Osteoblast (primary cell): ENCODE measurements at regions not wholly inside any gene's neighbourhood (a gene's known extent, or its start where the extent isn't known, plus 50 kb on each side); places are given as distances from the start of the nearest gene placed in this dataset.

ENCODE experiments used
- DNase-seq: peaks from one replicate; pipeline ENCODE4 v3.0.0; 2011; ENCODE audit warnings: low spot score, mixed read lengths; ENCODE audit not compliant: insufficient read length; ENCODE audit errors: missing footprints
- H2AFZ ChIP-seq: 2 replicates; pipeline ENCODE4 v1.6.0; 2011; ENCODE audit warnings: mild to moderate bottlenecking, low read length
- H3K27ac ChIP-seq: 2 replicates; pipeline ENCODE4 v1.5.1; 2011; ENCODE audit warnings: mild to moderate bottlenecking, low read depth, low read length, moderate library complexity
- H3K27me3 ChIP-seq: 2 replicates; pipeline ENCODE4 v1.6.0; 2012; ENCODE audit warnings: mild to moderate bottlenecking, control low read depth, inconsistent platforms, low read length, moderate library complexity; ENCODE audit not compliant: insufficient read depth
- H3K36me3 ChIP-seq: 2 replicates; pipeline ENCODE4 v1.5.1; 2011; ENCODE audit warnings: mild to moderate bottlenecking, low read length, control low read depth, moderate library complexity; ENCODE audit not compliant: insufficient read depth
- H3K4me1 ChIP-seq: 2 replicates; pipeline ENCODE4 v1.5.1; 2011; ENCODE audit warnings: mild to moderate bottlenecking, low read length, control low read depth, moderate library complexity; ENCODE audit not compliant: insufficient read depth
- H3K4me2 ChIP-seq: 2 replicates; pipeline ENCODE4 v1.6.0; 2011; ENCODE audit warnings: mild to moderate bottlenecking, low read length; ENCODE audit not compliant: insufficient read depth
- H3K4me3 ChIP-seq: fragments of 200-600 bp; sonication (generic); 3 replicates; pipeline ENCODE4 v1.5.1; 2012; ENCODE audit warnings: mild to moderate bottlenecking, low read length, inconsistent platforms; ENCODE audit not compliant: insufficient read depth
- H3K79me2 ChIP-seq: 2 replicates; pipeline ENCODE4 v1.6.0; 2012; ENCODE audit warnings: mild to moderate bottlenecking, low read length, control low read depth, inconsistent platforms; ENCODE audit not compliant: insufficient read depth
- H3K9me3 ChIP-seq: 2 replicates; pipeline ENCODE4 v1.5.1; 2011; ENCODE audit warnings: low read depth, low read length, control low read depth
- H4K20me1 ChIP-seq: 2 replicates; pipeline ENCODE4 v1.6.0; 2012; ENCODE audit warnings: mild to moderate bottlenecking, low read length, control low read depth; ENCODE audit not compliant: insufficient read depth
- TF ChIP-seq, protein P1 (sequence below): IDR thresholded peaks from 2 replicates; pipeline ENCODE4 v1.5.1; 2011; ENCODE audit warnings: mild to moderate bottlenecking, low read depth, low read length, moderate library complexity; ENCODE audit errors: extremely low read depth

DNA sequence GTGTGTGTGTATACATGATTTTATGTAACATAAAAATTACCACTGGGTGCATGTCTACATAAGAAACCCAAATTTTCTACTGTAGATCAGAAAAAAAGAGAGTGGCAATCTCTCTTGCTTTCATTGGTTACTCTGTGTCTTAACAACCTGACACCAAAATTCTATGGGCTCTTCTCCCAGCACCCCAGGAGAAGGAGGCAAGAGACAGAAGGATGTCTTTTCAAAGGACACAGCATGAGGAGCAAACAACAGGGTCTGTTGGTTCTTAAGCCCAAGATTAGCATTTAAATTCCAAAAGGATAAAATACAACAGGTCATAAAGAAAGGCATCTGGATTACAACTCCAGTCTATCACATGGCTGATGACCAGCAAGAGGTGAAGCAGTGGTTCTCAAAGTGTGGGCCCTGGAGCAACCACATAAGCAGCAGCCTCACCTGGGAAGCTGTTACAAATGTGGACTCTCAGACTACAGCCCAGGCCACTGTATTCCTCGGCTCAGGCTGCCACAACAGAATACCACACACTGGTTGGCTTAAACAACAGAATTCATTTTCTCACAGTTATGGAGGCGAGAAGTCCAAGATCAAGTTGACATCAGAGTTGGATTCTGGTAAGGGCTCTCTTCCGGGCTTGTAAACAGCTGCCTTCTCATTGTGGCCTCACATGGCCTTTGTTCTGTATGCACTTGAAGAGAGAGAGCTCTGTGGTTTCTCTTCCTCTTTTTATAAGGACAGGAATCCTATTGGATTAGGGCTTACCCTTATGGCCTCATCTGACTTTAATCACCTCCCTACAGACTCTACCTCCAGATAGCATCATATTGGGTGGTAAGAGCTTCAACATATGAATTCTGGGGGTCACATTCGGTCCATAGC is 79.8 kb upstream of the RNF152 start:
- no peak for DNase-seq
- no peak overlapping the region for H2AFZ ChIP-seq
- H4K20me1 ChIP-seq = no peaks in the 10 kb centered on the region

DNA sequence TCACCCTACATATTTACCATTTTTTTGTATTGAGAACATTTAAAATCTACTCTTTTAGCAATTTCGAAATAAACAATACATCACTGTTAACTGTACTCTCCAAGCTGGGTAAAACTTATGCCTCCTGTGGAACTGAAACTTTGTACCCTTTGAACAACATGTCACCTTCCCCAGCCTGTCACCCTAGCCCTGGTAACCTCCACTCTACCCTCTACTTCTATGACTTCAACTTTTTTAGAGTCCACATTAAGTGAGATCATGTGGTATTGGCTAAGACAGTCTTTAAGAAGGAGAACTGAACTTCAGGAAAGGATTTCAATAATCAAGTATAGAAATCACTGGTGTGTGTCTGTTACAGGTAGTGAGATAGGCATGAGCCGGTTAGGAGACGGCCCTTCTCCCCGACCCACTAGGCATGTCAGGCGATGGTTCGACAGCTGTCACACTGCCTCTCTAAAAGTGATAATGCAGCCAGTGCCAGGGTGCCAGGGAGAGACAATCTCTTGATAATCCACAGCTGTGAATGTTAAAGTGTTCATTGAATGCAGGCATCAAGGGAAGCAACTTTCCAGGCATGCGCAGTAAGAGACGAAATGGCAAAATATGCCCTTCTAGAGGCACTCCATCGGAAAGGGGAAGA is 74.6 kb upstream of the RNF152 start:
- no peak overlapping the region for H2AFZ ChIP-seq
- TF ChIP-seq, protein P1, sequence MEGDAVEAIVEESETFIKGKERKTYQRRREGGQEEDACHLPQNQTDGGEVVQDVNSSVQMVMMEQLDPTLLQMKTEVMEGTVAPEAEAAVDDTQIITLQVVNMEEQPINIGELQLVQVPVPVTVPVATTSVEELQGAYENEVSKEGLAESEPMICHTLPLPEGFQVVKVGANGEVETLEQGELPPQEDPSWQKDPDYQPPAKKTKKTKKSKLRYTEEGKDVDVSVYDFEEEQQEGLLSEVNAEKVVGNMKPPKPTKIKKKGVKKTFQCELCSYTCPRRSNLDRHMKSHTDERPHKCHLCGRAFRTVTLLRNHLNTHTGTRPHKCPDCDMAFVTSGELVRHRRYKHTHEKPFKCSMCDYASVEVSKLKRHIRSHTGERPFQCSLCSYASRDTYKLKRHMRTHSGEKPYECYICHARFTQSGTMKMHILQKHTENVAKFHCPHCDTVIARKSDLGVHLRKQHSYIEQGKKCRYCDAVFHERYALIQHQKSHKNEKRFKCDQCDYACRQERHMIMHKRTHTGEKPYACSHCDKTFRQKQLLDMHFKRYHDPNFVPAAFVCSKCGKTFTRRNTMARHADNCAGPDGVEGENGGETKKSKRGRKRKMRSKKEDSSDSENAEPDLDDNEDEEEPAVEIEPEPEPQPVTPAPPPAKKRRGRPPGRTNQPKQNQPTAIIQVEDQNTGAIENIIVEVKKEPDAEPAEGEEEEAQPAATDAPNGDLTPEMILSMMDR = no peak
- DNase-seq = no peak
- H3K4me1 ChIP-seq = no peaks in the 10 kb centered on the region
- H4K20me1 ChIP-seq = no peaks in the 10 kb centered on the region
- no peak overlapping the region for H3K4me3 ChIP-seq
- no peaks in the 10 kb centered on the region for H3K36me3 ChIP-seq
- no peak overlapping the region for H3K4me2 ChIP-seq
- no peaks in the 10 kb centered on the region for H3K9me3 ChIP-seq
- H3K27me3 ChIP-seq = no peaks in the 10 kb centered on the region
- H3K27ac ChIP-seq = no peak overlapping the region
- H3K79me2 ChIP-seq = no peaks in the 10 kb centered on the region

More for the DNA sequence above, 79.8 kb upstream of the RNF152 start:
- H3K79me2 ChIP-seq = no peaks in the 10 kb centered on the region
- TF ChIP-seq, protein P1 = no peak
- H3K4me3 ChIP-seq = no peak overlapping the region
- H3K4me1 ChIP-seq = no peaks in the 10 kb centered on the region
- H3K27me3 ChIP-seq = no peaks in the 10 kb centered on the region
- no peak overlapping the region for H3K4me2 ChIP-seq
- H3K27ac ChIP-seq = no peak overlapping the region
- no peaks in the 10 kb centered on the region for H3K9me3 ChIP-seq
- no peaks in the 10 kb centered on the region for H3K36me3 ChIP-seq

DNA sequence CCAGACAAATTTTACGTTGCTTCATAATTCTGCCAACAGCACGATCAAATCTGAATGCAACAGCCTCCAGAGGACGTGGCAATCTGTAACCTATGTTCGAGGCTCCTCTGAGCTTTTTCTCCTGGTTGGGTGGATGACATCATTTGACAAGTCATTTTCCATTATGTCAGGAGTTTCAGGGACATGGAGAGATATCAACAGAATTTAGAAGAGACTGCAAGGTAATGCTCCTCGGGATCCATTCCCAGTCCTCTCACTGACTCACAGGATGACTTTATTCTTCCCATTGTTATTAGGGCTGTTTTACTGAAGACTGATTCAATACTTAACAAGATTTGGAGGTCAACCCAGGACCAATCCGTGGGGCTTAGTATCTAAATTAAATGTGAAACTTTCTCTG is 72.5 kb upstream of the RNF152 start:
- Histone ChIP-seq H3K9me3 (no peaks in the 10 kb centered on the region), H2AFZ (no peak overlapping the region), H3K27ac (no peak overlapping the region), H3K4me3 (no peak overlapping the region), H3K79me2 (no peaks in the 10 kb centered on the region), H3K4me2 (no peak overlapping the region), H3K36me3 (no peaks in the 10 kb centered on the region), H3K27me3 (no peaks in the 10 kb centered on the region), H3K4me1 (no peaks in the 10 kb centered on the region), H4K20me1 (no peaks in the 10 kb centered on the region)
- TF ChIP-seq, protein P1 = no peak
- no peak for DNase-seq

DNA sequence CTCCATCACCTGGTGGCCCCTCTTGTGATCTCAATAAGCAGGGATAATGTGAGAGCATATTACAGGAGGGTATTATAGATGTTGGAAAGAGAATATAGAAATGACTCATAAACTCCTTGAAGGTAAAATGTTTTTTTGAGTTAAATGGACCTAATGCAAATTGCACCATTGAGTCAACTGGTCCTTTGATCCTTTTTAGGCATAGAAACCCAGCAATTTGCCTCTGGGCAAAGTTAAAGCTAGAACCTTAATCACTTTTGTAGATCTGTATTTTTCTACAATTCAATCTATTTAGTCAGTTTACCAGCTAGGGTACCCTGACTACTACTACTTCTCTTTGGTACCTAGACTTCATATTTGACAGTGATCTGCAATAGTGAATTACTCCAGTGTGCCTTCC is 71.8 kb upstream of the RNF152 start:
- Histone ChIP-seq H3K79me2 (no peaks in the 10 kb centered on the region), H2AFZ (no peak overlapping the region), H3K27ac (no peak overlapping the region), H3K27me3 (no peaks in the 10 kb centered on the region), H3K4me3 (no peak overlapping the region), H3K4me1 (no peaks in the 10 kb centered on the region), H3K4me2 (no peak overlapping the region), H3K9me3 (no peaks in the 10 kb centered on the region), H4K20me1 (no peaks in the 10 kb centered on the region), H3K36me3 (no peaks in the 10 kb centered on the region)
- TF ChIP-seq, protein P1 = no peak
- no peak for DNase-seq
